Chondrocyte (in vitro differentiated cells): ENCODE measurements at regions not wholly inside any gene's neighbourhood (a gene's known extent, or its start where the extent isn't known, plus 50 kb on each side); places are given as distances from the start of the nearest gene placed in this dataset.

Experiments
- DNase-seq: peaks from one replicate; pipeline ENCODE4 v3.0.0; 2021; ENCODE audit warnings: mixed read lengths, low spot score
- H3K27ac Mint-ChIP-seq: one replicate; pipeline ENCODE4 v1.8.0; 2021; ENCODE audit warnings: mild to moderate bottlenecking, moderate library complexity, mixed read lengths; ENCODE audit not compliant: unreplicated experiment
- H3K27me3 Mint-ChIP-seq: 2 replicates; pipeline ENCODE4 v1.8.0; 2021; ENCODE audit warnings: low read depth, mixed read lengths
- H3K36me3 Mint-ChIP-seq: 2 replicates; pipeline ENCODE4 v1.8.0; 2021; ENCODE audit warnings: low read depth, mixed read lengths
- H3K4me1 Mint-ChIP-seq: 2 replicates; pipeline ENCODE4 v1.8.0; 2021; ENCODE audit warnings: low read depth, mild to moderate bottlenecking, mixed read lengths
- H3K4me3 Mint-ChIP-seq: one replicate; pipeline ENCODE4 v1.8.0; 2021; ENCODE audit warnings: mild to moderate bottlenecking, moderate library complexity, mixed read lengths; ENCODE audit not compliant: unreplicated experiment
- H3K9me3 Mint-ChIP-seq: 2 replicates; pipeline ENCODE4 v1.8.0; 2021; ENCODE audit warnings: low read depth, mixed read lengths
- CTCF ChIP-seq: fragments of 200-600 bp; sonication (generic); IDR thresholded peaks from 2 replicates; pipeline ENCODE4 v1.5.0; 2021; ENCODE audit warnings: antibody characterized with exemption, mild to moderate bottlenecking, moderate library complexity

DNA sequence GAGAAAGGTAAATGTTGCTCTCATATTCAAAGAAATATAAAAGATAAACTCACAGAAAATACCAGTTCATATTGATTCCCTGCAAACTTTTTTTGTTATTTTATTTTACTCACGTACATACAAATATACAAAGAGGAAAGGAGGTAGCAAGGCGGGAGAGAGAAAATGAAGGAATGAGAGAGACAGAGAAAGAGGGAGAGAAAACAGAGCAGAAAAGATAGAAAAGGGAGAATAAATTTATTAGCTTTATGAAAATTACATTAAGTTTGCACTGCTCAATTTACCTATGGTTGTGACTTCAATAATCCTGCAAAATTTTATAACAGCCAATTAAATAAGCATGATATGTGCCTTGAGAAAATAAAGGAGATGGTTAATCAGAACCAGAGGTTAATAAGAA, 274.7 kb upstream of the CITED2 start:
- H3K4me1 Mint-ChIP-seq, result peaks cover 20% of the 10 kb centered on the region
- no peak for TF ChIP-seq CTCF
- no peak overlapping the region for H3K4me3 Mint-ChIP-seq
- H3K27me3 Mint-ChIP-seq, result no peaks in the 10 kb centered on the region
- H3K36me3 Mint-ChIP-seq, result peaks cover 2% of the 10 kb centered on the region
- no peak overlapping the region for H3K27ac Mint-ChIP-seq
- DNase-seq, result no peak
- peaks cover 3% of the 10 kb centered on the region for H3K9me3 Mint-ChIP-seq

DNA sequence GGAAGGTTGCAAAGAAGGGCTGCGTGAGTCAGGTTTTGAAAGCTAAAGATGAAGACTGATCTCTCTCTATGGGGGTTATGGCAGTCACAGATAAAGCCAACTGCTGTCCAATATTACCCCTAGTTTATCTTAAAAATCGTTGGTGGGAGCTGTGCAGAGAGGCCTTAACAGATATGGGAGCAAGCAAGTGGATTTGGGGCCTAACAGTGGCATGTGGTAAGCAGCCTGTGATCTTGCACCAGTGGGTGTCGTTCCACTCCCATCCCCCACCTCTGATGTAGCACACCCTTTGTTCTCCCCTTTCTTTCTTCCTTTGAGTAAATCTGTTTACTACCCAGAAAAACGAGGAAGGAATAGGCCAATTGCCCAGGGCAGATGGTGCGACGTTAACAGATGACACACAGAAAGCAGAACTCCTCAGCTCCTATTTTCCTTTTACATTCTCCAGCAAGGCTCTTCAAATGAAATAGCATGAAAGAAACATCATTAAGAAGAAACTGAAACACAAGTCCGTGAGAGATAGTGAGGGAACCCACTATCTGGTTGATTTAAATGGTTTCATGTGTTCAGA, 274.1 kb upstream of the CITED2 start:
- no peak for DNase-seq
- peaks cover 24% of the 10 kb centered on the region for H3K4me1 Mint-ChIP-seq
- TF ChIP-seq CTCF, result no peak

GRCh38 chr6:139647841-139648240, 273.4 kb upstream of the CITED2 start:
- Mint-ChIP-seq H3K27ac (no peak overlapping the region), H3K9me3 (peaks cover 3% of the 10 kb centered on the region), H3K27me3 (no peaks in the 10 kb centered on the region), H3K4me1 (peaks cover 24% of the 10 kb centered on the region), H3K4me3 (no peak overlapping the region), H3K36me3 (peaks cover 2% of the 10 kb centered on the region)
- TF ChIP-seq CTCF, result no peak
- DNase-seq, result no peak

More for the DNA sequence above, 274.1 kb upstream of the CITED2 start:
- Mint-ChIP-seq H3K36me3 (peaks cover 2% of the 10 kb centered on the region), H3K27ac (no peak overlapping the region), H3K27me3 (no peaks in the 10 kb centered on the region), H3K4me3 (no peak overlapping the region), H3K9me3 (peaks cover 3% of the 10 kb centered on the region)

DNA sequence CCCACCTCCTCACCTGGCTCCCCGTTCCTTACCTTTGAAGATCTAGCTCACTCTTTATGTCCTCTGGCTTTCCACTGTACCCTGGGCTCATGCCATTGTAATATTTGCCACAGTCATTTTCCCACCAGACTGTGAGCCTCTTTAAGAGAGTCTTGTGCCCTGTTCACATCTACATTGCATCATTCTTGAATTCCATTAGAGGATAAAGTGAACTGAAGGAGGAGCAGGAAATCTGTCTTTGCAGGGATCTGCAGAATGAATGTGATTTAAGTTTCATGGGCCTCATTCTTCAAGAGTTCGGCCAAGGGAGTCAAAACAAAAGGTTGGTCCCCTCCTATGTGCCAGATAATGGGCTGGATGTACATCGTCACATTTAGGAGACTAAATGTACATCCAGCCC, 272.6 kb upstream of the CITED2 start:
- Mint-ChIP-seq H3K36me3 (peaks cover 2% of the 10 kb centered on the region), H3K4me1 (peaks cover 24% of the 10 kb centered on the region), H3K9me3 (peaks cover 3% of the 10 kb centered on the region), H3K4me3 (no peak overlapping the region), H3K27ac (no peak overlapping the region), H3K27me3 (no peaks in the 10 kb centered on the region)
- no peak for TF ChIP-seq CTCF
- no peak for DNase-seq

- no peak for TF ChIP-seq CTCF
- Mint-ChIP-seq H3K4me3 (no peak overlapping the region), H3K9me3 (peaks cover 3% of the 10 kb centered on the region), H3K27ac (peak overlapping the region; percentile 66), H3K4me1 (peaks cover 37% of the 10 kb centered on the region), H3K36me3 (peaks cover 2% of the 10 kb centered on the region), H3K27me3 (no peaks in the 10 kb centered on the region)
- no peak for DNase-seq
These were observed 270.4 kb upstream of the CITED2 start for GRCh38 chr6:139644821-139645220.
